ENCODE measurements at regions not wholly inside any gene's neighbourhood (a gene's known extent, or its start where the extent isn't known, plus 50 kb on each side); places are given as distances from the start of the nearest gene placed in this dataset.

GRCh38 chr3:24936574-24936973, 441.9 kb upstream of the THRB start:
- no peak for TF ChIP-seq POLR2A (IDR thresholded peaks at IDR 0.05)
- TF ChIP-seq, protein P1, sequence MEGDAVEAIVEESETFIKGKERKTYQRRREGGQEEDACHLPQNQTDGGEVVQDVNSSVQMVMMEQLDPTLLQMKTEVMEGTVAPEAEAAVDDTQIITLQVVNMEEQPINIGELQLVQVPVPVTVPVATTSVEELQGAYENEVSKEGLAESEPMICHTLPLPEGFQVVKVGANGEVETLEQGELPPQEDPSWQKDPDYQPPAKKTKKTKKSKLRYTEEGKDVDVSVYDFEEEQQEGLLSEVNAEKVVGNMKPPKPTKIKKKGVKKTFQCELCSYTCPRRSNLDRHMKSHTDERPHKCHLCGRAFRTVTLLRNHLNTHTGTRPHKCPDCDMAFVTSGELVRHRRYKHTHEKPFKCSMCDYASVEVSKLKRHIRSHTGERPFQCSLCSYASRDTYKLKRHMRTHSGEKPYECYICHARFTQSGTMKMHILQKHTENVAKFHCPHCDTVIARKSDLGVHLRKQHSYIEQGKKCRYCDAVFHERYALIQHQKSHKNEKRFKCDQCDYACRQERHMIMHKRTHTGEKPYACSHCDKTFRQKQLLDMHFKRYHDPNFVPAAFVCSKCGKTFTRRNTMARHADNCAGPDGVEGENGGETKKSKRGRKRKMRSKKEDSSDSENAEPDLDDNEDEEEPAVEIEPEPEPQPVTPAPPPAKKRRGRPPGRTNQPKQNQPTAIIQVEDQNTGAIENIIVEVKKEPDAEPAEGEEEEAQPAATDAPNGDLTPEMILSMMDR (IDR thresholded peaks at IDR 0.05): no peak
